Renal cortex interstitium (tissue), 11 donors: ENCODE measurements at regions not wholly inside any gene's neighbourhood (a gene's known extent, or its start where the extent isn't known, plus 50 kb on each side); places are given as distances from the start of the nearest gene placed in this dataset.
"Not testable (repeated sequence)": the region's sequence is repeated elsewhere in the genome, so short reads cannot be mapped to it uniquely, and the experiment has no call there.

ENCODE experiments used
- DNase-seq, 11 donors: peaks; one replicate each; pipeline ENCODE4 v3.0.0-alpha.2; 2013; ENCODE audit warnings: low read depth in 9 of 11, low spot score in 4 of 11; ENCODE audit errors: extremely low read depth in 1 of 11

DNA sequence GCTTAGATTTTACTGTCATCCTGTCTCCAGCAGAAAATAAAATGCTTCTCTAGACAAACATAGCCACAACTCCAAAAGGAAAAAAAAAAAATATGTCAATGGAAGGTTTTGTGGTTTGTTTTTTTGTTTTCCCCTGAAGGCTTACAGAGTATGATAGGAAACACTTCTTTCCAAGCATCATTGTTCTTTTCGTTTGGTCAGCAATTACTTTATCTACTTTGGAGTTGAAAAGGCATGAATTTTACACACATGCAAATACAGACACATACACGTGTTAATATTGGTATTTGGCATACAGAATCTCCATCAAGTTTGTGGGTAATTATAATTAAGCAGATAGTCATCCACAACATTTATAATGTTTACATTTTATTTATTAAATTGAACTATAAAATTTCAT is 496.9 kb upstream of the MBL2 start:
- no peak for DNase-seq

DNA sequence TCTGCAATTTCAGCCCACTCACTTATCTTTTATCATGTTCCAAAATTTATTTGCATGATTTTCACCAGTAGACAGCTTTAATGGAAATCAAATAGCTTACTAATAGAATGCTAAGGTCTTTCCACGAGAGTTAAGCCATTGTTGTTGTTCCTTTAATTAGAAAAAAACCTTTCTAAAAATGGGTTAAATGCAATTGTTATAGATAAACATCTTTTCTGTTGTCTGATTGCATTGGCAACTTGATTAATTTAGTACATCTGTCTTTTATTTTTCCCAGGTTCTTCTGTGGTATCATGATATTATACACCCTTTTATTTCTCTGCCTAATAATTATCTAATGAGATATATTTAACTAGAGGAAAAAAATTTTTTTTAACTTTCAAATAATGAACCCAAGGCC is 487.6 kb upstream of the MBL2 start:
- no peak for DNase-seq

DNA sequence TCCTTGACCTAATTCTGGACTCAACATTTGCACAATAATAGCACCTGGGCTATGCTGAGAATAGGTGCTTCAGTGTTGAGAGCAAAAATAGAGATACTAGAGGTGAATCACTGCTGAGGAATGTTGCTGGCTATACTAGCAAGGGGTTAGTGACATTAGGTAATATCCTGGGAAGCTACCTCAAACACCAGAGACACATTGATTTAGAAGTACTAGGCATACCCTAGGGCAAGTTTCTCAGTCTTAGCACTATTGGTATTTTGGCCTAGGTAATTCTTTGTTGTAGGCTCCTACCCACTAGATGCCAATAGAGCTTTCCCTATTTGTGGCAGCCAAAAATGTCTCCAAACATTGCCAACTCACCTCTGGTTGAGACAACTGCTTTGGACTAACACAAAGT is 484.0 kb upstream of the MBL2 start:
- DNase-seq = no peak

DNA sequence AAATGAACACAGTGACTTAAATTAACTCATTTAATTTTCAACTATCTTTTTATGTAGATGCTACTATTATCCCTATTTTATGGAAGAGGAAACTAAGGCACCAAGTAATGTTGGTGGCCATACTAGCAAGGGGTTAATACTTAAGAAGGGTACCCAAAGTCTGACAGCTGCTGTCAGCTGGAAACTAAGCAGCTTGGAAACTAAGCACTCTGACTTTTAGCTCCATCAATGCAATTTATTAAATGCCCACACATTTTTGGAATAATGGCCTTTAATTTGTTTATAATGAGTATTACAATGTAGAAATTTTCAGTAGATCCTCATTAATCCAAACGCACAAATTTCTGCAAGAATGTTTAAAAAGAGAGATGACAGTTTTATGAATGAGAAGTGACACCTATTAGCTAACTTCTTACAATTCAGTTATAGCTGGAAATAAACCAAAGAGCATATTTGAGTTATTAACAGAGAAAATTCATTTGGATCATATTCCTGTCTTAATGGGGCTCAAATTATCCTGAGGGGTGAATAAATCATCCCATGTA is 483.1 kb upstream of the MBL2 start:
- DNase-seq = no peak

DNA sequence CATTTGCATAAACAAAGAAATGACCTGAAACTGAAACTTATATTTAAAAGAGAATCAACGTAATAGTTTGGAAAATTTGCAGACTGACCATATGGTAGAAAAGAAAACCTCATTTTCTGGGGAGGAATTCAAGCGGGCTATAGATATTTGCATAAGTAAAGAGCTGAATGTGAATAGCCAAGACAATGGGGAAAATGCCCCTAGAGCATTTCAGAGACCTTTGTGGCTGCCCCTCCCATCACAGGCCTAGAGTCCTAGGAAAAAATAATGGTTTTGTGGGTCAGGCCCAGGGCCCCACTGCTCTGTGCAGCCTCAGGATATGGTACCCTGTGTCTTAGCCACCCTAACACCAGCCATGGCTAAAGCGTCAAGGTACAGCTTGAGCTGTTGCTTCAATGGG is 480.6 kb upstream of the MBL2 start:
- DNase-seq = no peak

DNA sequence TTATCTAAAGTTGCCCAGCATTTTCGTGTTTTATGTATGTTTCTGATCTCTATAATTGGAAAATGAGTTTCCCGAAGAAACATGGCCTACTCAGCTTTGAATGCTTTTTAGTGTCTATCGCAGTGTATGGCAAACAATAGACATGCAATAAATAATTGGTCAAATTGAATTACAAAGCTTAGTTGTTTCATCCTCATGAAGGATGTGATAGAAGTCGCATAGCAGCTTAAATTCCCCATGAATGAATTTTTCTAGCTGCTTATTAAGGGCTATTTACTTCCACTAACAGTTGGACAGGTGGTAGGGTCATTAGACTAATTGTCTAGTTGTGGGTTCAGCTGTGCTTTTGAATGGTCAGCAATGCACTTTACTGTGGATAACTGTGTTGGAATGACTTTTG is 467.3 kb upstream of the MBL2 start:
- no peak for DNase-seq

DNA sequence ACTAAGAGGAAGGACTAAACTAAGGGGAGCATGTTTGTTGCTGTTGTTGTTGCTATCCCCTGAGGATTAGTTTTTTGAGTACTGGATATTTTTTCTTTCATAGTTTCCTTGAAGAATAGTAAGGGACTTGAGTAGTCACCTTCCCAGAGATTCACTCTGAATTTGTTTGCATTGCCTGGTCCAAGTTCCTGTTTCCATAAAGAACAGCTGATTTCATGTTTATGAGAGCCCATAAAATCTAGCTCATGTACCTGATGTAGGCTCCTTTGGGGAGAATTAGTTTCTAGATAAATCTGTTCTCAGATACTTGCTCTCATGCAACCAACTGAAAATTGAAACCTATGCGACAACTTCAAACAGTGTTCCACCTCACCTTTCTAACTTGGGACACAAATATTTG is 464.4 kb upstream of the MBL2 start:
- DNase-seq = no peak

DNA sequence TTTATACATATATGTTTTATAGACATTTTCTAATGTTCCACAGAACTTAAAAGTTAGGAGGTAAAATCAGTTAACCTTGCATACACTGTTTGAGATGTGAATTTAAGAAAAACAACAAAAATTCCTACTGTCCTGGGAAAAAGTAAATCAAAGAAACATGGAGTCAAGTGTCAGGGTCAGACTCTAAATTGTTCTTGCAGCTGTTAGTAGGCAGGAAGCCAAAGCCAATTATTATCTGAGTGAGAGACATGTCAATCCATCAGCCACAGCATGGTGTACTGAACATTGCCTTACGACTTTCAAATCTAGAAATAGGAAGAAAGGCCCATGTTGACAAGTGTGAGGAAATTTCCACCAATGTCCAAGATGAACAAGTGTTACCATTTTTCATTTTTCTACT is 461.2 kb upstream of the MBL2 start:
- DNase-seq = peak in 1 of 11 donors; percentile 17

DNA sequence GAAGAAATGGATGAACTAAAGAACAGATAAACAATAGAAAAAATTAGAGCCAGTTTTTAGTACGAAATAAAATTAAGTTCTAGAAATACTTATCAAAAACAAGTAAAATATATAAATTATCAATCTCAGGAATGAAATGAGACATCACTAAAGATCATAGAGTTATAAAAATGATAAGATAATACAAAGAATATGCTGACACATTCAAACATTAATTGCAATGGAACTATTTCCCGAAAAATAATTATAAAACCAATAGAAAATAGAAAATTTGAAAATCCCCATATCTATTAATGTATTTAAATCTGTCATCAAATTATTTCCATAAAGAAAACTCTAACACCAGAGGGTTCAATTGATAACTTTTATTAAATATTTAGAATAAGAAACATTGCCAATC is 458.1 kb upstream of the MBL2 start:
- DNase-seq = no peak

DNA sequence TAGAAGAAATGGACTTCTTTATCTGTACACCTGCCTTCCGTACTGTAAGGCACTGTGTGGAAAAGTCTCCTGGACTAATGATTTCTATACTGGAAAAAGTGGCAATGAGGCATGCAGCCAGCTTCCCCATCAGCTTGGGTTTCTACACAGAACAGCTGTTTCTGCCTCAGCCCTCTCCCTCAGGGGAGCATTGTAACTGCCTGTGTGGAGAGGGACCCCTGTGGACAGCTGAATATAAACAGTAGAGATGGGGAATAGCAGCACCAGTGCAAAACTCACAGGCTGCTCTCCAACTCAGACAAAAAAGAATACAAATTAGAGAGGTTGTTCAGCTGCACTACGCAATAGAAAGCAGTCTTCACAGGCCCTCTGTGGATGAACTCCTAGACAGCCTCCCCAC is 451.3 kb upstream of the MBL2 start:
- peak in 4 of 11 donors; percentile 23 to 28 (median 25) for DNase-seq

DNA sequence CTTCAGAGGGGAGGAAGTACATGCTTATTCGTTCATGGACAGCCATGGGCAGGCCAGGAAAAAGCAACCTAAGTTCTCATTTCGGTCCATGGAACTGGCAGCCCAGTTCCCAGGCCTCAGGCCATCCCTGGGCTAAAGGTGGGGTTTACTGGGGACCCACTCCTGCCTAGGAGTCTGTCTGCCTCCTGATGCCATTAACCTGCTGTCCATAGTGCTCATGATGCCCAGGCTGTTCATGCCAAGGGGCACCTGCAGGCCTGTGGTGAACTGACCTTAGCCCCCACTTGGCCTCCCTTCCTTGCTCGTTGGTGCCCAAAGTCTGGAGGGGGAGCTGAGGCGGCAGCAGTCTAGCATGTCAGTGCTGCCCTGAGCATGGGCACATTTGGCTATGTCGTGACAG is 450.2 kb upstream of the MBL2 start:
- no peak for DNase-seq

DNA sequence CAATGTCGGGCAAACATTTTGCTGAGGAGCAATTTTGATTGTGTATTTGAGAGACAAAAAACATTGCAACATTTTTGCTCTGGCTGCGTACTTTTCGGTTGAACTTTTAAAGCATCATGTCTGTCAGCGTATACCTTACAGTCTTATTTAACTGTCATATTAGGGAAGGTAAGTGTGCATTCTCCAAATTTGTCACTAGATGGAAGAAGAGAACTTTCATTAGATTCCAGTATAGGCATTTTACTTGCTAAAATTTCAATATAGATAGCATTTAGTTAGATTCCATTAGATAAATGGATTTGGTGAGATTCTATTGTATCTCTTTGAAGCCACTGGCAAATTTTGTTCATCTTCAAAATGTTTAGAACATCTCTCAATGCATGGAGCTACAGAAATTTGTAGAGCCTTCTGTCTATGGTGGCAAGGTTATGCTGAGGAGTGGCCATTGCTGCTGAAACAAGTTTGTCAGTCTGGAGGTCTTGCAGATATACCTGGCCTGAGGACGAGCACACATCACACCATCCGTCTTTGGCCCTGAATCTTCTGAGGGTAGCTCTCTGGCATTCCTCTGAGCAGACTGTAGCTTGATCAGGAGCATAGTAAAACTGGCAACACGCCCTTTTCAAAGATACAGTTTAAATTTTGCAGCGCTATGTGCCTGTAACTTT is 437.5 kb upstream of the MBL2 start:
- DNase-seq = peak in 6 of 11 donors; percentile 28 to 51 (median 37)

DNA sequence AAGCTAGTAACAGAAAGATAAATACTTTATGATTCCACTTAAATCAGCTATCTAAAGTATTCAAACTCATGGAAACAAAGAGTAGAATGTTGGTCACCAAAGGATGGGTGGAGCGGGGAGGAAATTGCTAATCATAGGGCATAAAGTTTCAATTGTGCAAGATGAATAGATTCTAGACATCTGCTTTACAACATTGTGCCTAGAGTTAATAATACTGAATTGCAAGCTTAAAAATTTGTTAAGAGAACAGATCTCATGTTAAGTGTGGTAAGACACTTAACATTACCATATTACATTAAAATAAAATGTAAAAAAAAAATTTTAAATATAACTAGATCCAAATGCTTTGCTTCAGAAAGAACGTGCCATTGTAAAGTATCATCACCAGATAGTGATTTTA is 411.1 kb upstream of the MBL2 start:
- no peak for DNase-seq

DNA sequence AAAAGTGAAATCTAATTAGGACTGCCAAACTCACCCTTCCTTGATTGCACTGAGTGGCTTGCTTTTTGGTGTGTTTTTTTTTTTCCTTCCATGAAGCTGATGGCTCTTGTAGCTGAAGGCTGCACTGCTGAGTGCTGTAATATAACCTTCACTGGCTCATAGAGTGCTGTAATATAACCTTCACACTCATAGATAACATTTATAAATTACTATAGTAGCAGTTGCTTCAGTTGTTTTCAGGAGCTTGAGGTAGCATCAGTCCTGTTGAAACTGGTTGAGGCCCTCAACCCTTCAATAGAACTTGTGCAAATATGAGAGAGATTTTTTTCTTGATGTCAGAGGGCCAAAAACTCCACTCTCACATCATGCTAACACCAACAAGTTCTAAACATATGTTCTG is 404.9 kb upstream of the MBL2 start:
- DNase-seq = no peak

DNA sequence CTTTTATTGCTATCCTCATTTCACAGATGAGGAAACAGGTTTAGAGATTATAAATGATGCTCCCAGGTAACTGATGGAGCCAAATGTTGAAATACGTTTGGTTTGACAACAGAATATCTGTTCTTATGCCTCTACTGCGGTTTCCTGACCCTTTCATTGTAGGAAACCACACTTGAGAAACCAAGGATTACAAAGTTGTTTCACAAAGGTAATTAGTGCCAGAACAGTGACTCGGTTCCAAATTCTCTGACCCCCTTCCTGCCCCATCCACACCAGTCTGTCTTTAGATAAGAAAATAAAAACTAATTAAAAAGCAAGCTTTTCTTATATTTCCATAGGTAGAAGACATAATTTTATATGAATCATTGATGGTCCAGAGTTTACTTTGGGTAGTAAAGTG is 393.7 kb upstream of the MBL2 start:
- DNase-seq = no peak

DNA sequence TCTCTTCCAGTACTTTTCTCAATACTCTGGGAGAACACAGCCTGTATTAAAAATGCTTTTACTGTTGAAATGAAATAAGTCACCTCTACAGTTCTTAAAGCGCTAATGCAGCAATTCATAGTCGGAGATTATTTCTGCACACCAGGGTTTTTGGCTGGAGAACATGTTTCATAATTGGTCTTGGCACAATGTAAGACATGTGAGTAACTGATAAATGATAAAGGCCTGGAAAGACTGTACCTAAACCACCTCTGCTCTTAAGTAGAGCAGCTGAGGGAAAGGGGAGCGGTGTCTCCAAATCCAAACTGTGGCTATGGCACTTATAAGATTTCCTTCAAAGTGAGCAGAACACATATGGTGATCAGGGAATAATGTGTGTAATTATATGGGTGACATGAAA is 390.3 kb upstream of the MBL2 start:
- DNase-seq = no peak

DNA sequence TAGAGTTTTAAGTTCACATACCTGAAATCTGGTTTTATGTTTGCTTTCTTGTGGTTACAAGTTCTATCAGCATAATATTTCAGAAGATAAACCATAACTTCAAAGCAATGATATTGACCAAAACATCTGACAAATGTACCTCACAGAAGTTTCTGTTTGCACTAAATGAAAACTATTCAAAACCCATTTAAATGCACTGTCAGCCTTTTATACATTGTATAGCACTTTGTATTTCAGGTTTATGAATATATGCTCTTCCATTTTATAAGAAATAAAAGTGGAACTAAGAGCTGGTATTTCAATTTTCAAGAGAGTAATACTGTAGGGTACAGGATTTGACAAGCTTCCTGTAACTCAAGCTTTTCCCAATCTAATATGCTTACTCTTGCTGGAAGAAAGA is 388.6 kb upstream of the MBL2 start:
- DNase-seq = no peak

DNA sequence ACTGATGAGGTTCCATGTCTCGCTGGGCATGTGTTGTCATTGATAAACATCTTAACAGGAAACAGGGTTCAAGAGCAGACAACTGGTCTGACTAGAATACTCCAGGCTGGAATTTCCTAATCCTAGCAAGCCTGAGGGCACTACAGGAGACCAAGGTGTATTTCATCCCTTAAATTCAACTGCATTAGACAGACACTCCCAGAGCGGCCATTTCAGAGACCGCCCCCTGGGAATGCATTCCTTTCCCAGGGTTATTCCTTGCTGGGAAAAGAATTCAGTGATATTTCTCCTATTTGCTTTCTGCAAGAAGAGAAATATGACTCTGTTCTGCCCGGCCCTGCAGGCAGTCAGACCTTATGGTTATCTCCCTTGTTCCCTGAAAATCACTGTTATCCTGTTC is 383.1 kb upstream of the MBL2 start:
- DNase-seq = not testable (repeated sequence)

DNA sequence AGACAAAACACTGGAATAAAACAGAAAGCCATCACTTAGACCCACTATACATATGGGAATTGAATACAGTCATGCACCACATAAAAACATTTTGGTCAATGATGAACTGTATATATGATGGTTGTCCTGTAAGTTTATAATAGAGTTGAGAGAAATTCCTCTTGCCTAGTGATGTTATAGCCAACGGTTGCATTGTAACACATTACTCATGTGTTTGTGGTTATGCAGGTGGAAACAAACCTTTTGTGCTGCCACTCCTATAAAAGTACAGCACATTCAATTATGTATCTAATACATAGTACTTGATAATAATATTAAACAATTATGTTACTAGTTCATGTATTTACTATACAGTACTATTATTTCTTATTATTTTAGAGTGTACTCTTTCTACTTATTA is 381.2 kb upstream of the MBL2 start:
- no peak for DNase-seq

DNA sequence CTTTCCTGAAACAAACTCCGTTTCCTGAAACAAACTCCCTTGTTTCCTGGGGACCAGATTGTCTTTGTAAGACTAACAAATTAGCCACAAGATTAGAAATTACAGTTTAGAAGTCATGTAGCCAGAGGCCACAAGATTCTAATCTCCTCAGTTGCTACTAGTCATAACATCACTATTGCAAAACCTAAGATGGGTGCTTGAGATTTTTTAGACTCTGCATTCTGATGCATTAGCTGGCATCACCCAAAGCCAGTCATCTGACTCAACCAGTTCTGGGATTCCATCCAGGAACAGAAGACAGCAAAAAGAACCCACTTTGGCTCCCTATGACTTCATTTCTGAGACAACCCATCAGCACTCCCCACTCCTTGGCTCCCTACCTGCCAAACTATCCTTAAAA is 367.9 kb upstream of the MBL2 start:
- DNase-seq = no peak

DNA sequence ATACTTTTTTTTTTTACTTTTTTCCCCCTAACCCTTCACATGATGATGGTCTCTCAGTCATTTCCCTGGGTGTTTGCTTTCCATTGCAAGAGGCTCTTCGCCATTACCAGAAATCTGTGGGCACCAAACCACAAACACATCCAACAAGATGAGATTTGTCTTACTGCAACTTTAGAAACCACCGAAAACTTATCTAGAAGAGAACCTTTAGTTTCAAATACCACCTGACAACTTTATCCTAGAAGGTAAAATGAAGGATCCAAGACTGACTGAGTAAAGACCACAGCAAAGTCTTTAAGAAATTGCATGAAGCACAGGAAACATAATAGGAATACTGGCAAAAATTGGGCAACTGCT is 363.3 kb upstream of the MBL2 start:
- DNase-seq = no peak
